K562 (cell line): ENCODE measurements at regions not wholly inside any gene's neighbourhood (a gene's known extent, or its start where the extent isn't known, plus 50 kb on each side); places are given as distances from the start of the nearest gene placed in this dataset.

Experiments used
- DEAF1 ChIP-seq: fragments of 450-650 bp; formaldehyde crosslinking; IDR thresholded peaks from 2 replicates; pipeline ENCODE4 v1.4.0; 2020; ENCODE audit warnings: mild to moderate bottlenecking, moderate library complexity
- ELF2 ChIP-seq: fragments of 250-450 bp; sonication (Bioruptor Pico); IDR thresholded peaks from 2 replicates; pipeline ENCODE4 v1.5.0; 2021; ENCODE audit warnings: mild to moderate bottlenecking
- EP400 ChIP-seq: fragments of 450-650 bp; IDR thresholded peaks from 2 replicates; pipeline ENCODE4 v1.6.1; 2017; ENCODE audit warnings: antibody characterized with exemption, mild to moderate bottlenecking, moderate library complexity
- FOXP4 ChIP-seq: sonication (generic); formaldehyde crosslinking; IDR thresholded peaks from 2 replicates; pipeline ENCODE4 v1.8.0; 2022; ENCODE audit warnings: mild to moderate bottlenecking, missing genetic modification reagents, borderline replicate concordance
- FUS ChIP-seq: fragments of 200-400 bp; formaldehyde crosslinking; optimal IDR thresholded peaks from 2 replicates; pipeline ENCODE3; 2017; ENCODE audit warnings: low read depth, low read length
- HSF4 ChIP-seq: fragments of 250-450 bp; sonication (Bioruptor Pico); IDR thresholded peaks from 2 replicates; pipeline ENCODE4 v2.1.2; 2022; ENCODE audit warnings: mild to moderate bottlenecking, moderate library complexity, borderline replicate concordance
- MLLT1 ChIP-seq, 2 experiments: fragments of 450-650 bp; IDR thresholded peaks; 2 replicates each; pipeline ENCODE4 v1.6.1; 2016
- NR2C2 ChIP-seq, 2 experiments: fragments of 200-800 bp in 1 of 2; sonication (Bioruptor generic) in 1 of 2; sonication (generic) in 1 of 2; formaldehyde crosslinking in 1 of 2; IDR thresholded peaks; 2 replicates each; pipeline versions ENCODE4 v1.6.1 to v1.8.0; 2016 to 2022; ENCODE audit warnings: mild to moderate bottlenecking in 1 of 2, missing compliant biosample characterization in 1 of 2, missing genetic modification characterization in 1 of 2, missing genetic modification reagents in 1 of 2
- POLR2B ChIP-seq: fragments of 450-650 bp; IDR thresholded peaks from 2 replicates; pipeline ENCODE4 v1.6.1; 2018; ENCODE audit warnings: low read depth; ENCODE audit not compliant: partially characterized antibody
- RB1 ChIP-seq: fragments of 450-650 bp; IDR thresholded peaks from 2 replicates; pipeline ENCODE4 v1.6.1; 2017; ENCODE audit warnings: low read depth, mild to moderate bottlenecking
- TBL1XR1 ChIP-seq, 2 experiments: IDR thresholded peaks; 2 replicates each; pipeline ENCODE4 v1.6.1; 2012; ENCODE audit warnings: improper control_type of control experiment in 2 of 2, low read length in 2 of 2, mild to moderate bottlenecking in 1 of 2
- TEAD4 ChIP-seq, 2 experiments: sonication (generic) in 1 of 2; formaldehyde crosslinking in 1 of 2; IDR thresholded peaks; 2 replicates each; pipeline versions ENCODE4 v1.6.1 to v1.8.0; 2012 to 2022; ENCODE audit warnings: borderline replicate concordance in 1 of 2, inconsistent platforms in 1 of 2, low read length in 1 of 2, mild to moderate bottlenecking in 1 of 2, missing genetic modification reagents in 1 of 2
- THRAP3 ChIP-seq: fragments of 450-650 bp; IDR thresholded peaks from 2 replicates; pipeline ENCODE4 v1.6.1; 2016; ENCODE audit warnings: mild to moderate bottlenecking, inconsistent platforms, borderline replicate concordance
- ZMIZ1 ChIP-seq, 2 experiments: fragments of 150-350 bp in 1 of 2; IDR thresholded peaks; 2 replicates each; pipeline ENCODE4 v1.6.1; 2012 to 2016; ENCODE audit warnings: low read depth in 2 of 2, low read length in 2 of 2, mild to moderate bottlenecking in 1 of 2, moderate library complexity in 1 of 2
- ZNF217 ChIP-seq: sonication (generic); formaldehyde crosslinking; IDR thresholded peaks from 2 replicates; pipeline ENCODE4 v1.8.0; 2022; ENCODE audit warnings: mild to moderate bottlenecking, missing genetic modification reagents
- ZNF3 ChIP-seq: fragments of 250-450 bp; sonication (Bioruptor Pico); IDR thresholded peaks from 2 replicates; pipeline ENCODE4 v1.5.0; 2021; ENCODE audit warnings: mild to moderate bottlenecking, moderate library complexity
- ZNF445 ChIP-seq: fragments of 250-450 bp; sonication (Bioruptor Pico); IDR thresholded peaks from 2 replicates; pipeline ENCODE4 v1.4.0; 2020; ENCODE audit warnings: low read depth, mild to moderate bottlenecking, moderate library complexity
- ZNF561 ChIP-seq: fragments of 450-650 bp; formaldehyde crosslinking; conservative IDR thresholded peaks from 2 replicates; pipeline ENCODE4 v1.4.0; 2020; ENCODE audit warnings: mild to moderate bottlenecking, moderate library complexity
- ZNF717 ChIP-seq: fragments of 250-450 bp; sonication (Bioruptor Pico); IDR thresholded peaks from 2 replicates; pipeline ENCODE4 v1.5.0; 2021
- ZNF780A ChIP-seq: fragments of 250-450 bp; sonication (Bioruptor Pico); IDR thresholded peaks from 2 replicates; pipeline ENCODE4 v1.5.0; 2021; ENCODE audit warnings: mild to moderate bottlenecking

GRCh38 chr15:67900621-67901147, 60.8 kb upstream of the RNU6-1 start (continued):
- no peak for TF ChIP-seq ZMIZ1 (IDR thresholded peaks at IDR 0.05; ENCODE audit: low read depth in 2 of 2, low read length in 2 of 2)
- 0 out of 2 replicates have a peak, but pooled peaks have one; percentile 3 for TF ChIP-seq EP400
- peak; percentile 54; the same call in 1 of the 2 replicates for TF ChIP-seq DEAF1
- no peak for TF ChIP-seq NR2C2 (CRISPR knock-in tag; IDR thresholded peaks at IDR 0.05)
- TF ChIP-seq NR2C2 (tag; IDR thresholded peaks at IDR 0.05), result peak; percentile 89
- TF ChIP-seq ZNF3 (CRISPR knock-in tag), result no peak
- TF ChIP-seq POLR2B, result no peak
- no peak for TF ChIP-seq FOXP4 (CRISPR knock-in tag)
- peak; percentile 54; the same call in 1 of the 2 replicates for TF ChIP-seq TEAD4 (IDR thresholded peaks at IDR 0.05; ENCODE audit: low read length)
- no peak for TF ChIP-seq TEAD4 (CRISPR knock-in tag; IDR thresholded peaks at IDR 0.05; ENCODE audit: borderline replicate concordance)
- no peak for TF ChIP-seq TBL1XR1 (IDR thresholded peaks at IDR 0.05; ENCODE audit: low read length in 2 of 2)
- TF ChIP-seq ZNF717 (CRISPR knock-in tag), result 0 out of 2 replicates have a peak, but pooled peaks have one; percentile 85
- TF ChIP-seq ZNF445, result peak; percentile 90
- TF ChIP-seq MLLT1 (IDR thresholded peaks at IDR 0.05), result no peak
- peak; percentile 91; the same call in 1 of the 2 replicates for TF ChIP-seq HSF4 (CRISPR knock-in tag)
- no peak for TF ChIP-seq FUS
- TF ChIP-seq ZNF561 (CRISPR knock-in tag), result peak; percentile 84
- TF ChIP-seq ZNF217 (CRISPR knock-in tag), result no peak
- TF ChIP-seq RB1, result no peak
- TF ChIP-seq THRAP3, result no peak
- TF ChIP-seq ELF2 (CRISPR knock-in tag), result peak; percentile 87
- TF ChIP-seq ZNF780A, result 0 out of 2 replicates have a peak, but pooled peaks have one; percentile 50
